GM12878 (cell line): ENCODE measurements at regions not wholly inside any gene's neighbourhood (a gene's known extent, or its start where the extent isn't known, plus 50 kb on each side); places are given as distances from the start of the nearest gene placed in this dataset.

Source experiments
- ATAC-seq: fragments of 200-7000 bp; cut with Tn5 transposase; 3 replicates; pipeline ENCODE4 v1.9.1; 2020; ENCODE audit warnings: mild to moderate bottlenecking, moderate library complexity
- BruUV-seq: library from RNA; stranded (reverse); fragments of 400-500 nt; replicated peaks from 2 replicates; lab custom pipeline; 2021; lab: Mats Ljungman, UMichigan
- CTCF ChIA-PET: fragments of 300-600 bp; sonication (Branson Sonifier 250); formaldehyde crosslinking; extraction: SDS; loops from one replicate; lab custom pipeline; 2021; ENCODE audit warnings: inconsistent platforms; lab: Yijun Ruan, JAX
- POLR2A ChIA-PET: fragments of 350-600 bp; formaldehyde crosslinking; extraction: SDS; loops from one replicate; lab custom pipeline; 2021; ENCODE audit warnings: inconsistent platforms; lab: Charles Lee
- RAD21 ChIA-PET: fragments of 300-600 bp; sonication (Branson Sonifier 250); formaldehyde crosslinking; loops from one replicate; lab custom pipeline; 2023; ENCODE audit warnings: antibody characterized with exemption; ENCODE audit not compliant: unreplicated experiment; lab: Charles Lee
- SMC1A ChIA-PET: fragments of 300-600 bp; sonication (Branson Sonifier 250); formaldehyde crosslinking; loops from one replicate; lab custom pipeline; 2023; ENCODE audit not compliant: unreplicated experiment, uncharacterized antibody; lab: Charles Lee
- DNase-seq: peaks from one replicate; pipeline ENCODE4 v3.0.0-alpha.2; 2011; ENCODE audit warnings: low read depth, low spot score
- FAIRE-seq: peaks from 3 replicates; lab custom pipeline; 2011; peaks lifted over from hg19 to GRCh38; lab: Jason Lieb, UNC
- H2AFZ ChIP-seq: 2 replicates; pipeline ENCODE4 v1.6.0; 2011; ENCODE audit warnings: low read depth, low read length, control low read depth; ENCODE audit not compliant: control insufficient read depth
- H3K27ac ChIP-seq: 2 replicates; pipeline ENCODE4 v1.5.1; 2011; ENCODE audit warnings: control low read depth; ENCODE audit not compliant: control insufficient read depth, insufficient read depth
- H3K27me3 ChIP-seq, 2 experiments: replicated peaks in 1 of 2; 2 replicates each; pipeline versions ENCODE4 v1.6.0 to v1.6.1; 2011; ENCODE audit warnings: low read length in 1 of 2; ENCODE audit not compliant: control insufficient read depth in 2 of 2, insufficient read depth in 2 of 2
- H3K36me3 ChIP-seq, 2 experiments: 2 replicates each; pipeline ENCODE4 v1.5.1; 2011; ENCODE audit warnings: low read length in 1 of 2; ENCODE audit not compliant: control insufficient read depth in 2 of 2, insufficient read depth in 2 of 2
- H3K4me1 ChIP-seq: 2 replicates; pipeline ENCODE4 v1.6.1; 2011; ENCODE audit warnings: mild to moderate bottlenecking, low read length, moderate library complexity, mixed read lengths; ENCODE audit not compliant: control insufficient read depth, insufficient read depth
- H3K4me2 ChIP-seq: 2 replicates; pipeline ENCODE4 v1.6.0; 2011; ENCODE audit warnings: control low read depth; ENCODE audit not compliant: control insufficient read depth, insufficient read depth
- H3K4me3 ChIP-seq: fragments of 200-600 bp; sonication (generic); 2 replicates; pipeline ENCODE4 v1.5.1; 2016
- H3K79me2 ChIP-seq: 2 replicates; pipeline ENCODE4 v1.6.0; 2011; ENCODE audit warnings: low read length; ENCODE audit not compliant: control insufficient read depth, insufficient read depth
- H3K9ac ChIP-seq: 2 replicates; pipeline ENCODE4 v1.8.0; 2011; ENCODE audit warnings: low read length, control low read depth, mixed read lengths; ENCODE audit not compliant: control insufficient read depth, insufficient read depth
- H3K9me3 ChIP-seq: replicated peaks from 3 replicates; pipeline ENCODE4 v1.5.1; 2011; ENCODE audit warnings: mild to moderate bottlenecking, low read length; ENCODE audit not compliant: control insufficient read depth, insufficient read depth
- H4K20me1 ChIP-seq: 2 replicates; pipeline ENCODE4 v1.6.0; 2011; ENCODE audit not compliant: control insufficient read depth, insufficient read depth
- CHD2 ChIP-seq: IDR thresholded peaks from 2 replicates; pipeline ENCODE4 v1.6.1; 2011; ENCODE audit warnings: low read depth, low read length, improper control_type of control experiment, borderline replicate concordance
- CREM ChIP-seq: IDR thresholded peaks from 2 replicates; pipeline ENCODE4 v1.6.1; 2014; ENCODE audit warnings: antibody characterized with exemption, low read depth
- MTA2 ChIP-seq: fragments of 450-650 bp; IDR thresholded peaks from 2 replicates; pipeline ENCODE4 v1.6.1; 2016; ENCODE audit warnings: low read depth, mild to moderate bottlenecking, moderate library complexity
- POLR2A ChIP-seq: IDR thresholded peaks from 2 replicates; pipeline ENCODE4 v1.6.1; 2011; ENCODE audit warnings: low read depth, mild to moderate bottlenecking, low read length
- RAD21 ChIP-seq: IDR thresholded peaks from 2 replicates; pipeline ENCODE4 v1.6.1; 2011; ENCODE audit warnings: mild to moderate bottlenecking, low read depth, low read length, moderate library complexity; ENCODE audit not compliant: insufficient read depth
- RUNX3 ChIP-seq: IDR thresholded peaks from 2 replicates; pipeline ENCODE4 v1.6.1; 2012; ENCODE audit warnings: low read length, inconsistent platforms
- SMAD5 ChIP-seq: IDR thresholded peaks from 2 replicates; pipeline ENCODE4 v1.6.1; 2016; ENCODE audit warnings: antibody characterized with exemption, low read depth
- SPI1 ChIP-seq: IDR thresholded peaks from 2 replicates; pipeline ENCODE4 v1.6.1; 2011; ENCODE audit warnings: low read depth, mild to moderate bottlenecking, low read length, moderate library complexity, borderline replicate concordance; ENCODE audit not compliant: insufficient read depth
- SREBF2 ChIP-seq: IDR thresholded peaks from 2 replicates; pipeline ENCODE4 v1.6.1; 2012; ENCODE audit warnings: mild to moderate bottlenecking, low read length
- TARDBP ChIP-seq: IDR thresholded peaks from 2 replicates; pipeline ENCODE4 v1.6.1; 2016; ENCODE audit warnings: borderline replicate concordance
- WGBS: methylation state at CpG from one replicate; pipeline ENCODE4 v1.1.6; 2016; ENCODE audit warnings: low lambda C conversion rate; ENCODE audit not compliant: insufficient replicate concordance, insufficient coverage; ENCODE audit errors: missing lambda C conversion rate; 5-methylcytosine and 5-hydroxymethylcytosine counted together
- in situ Hi-C: fragments of 300-500 bp; cut with MboI; formaldehyde crosslinking; loops from 9 replicates; pipeline ENCODE4 v1.14.3; 2018; ENCODE audit warnings: mixed read lengths
- intact Hi-C: fragments of 100-400 bp; cut with micrococcal nuclease; formaldehyde crosslinking; loops from one replicate; pipeline ENCODE4 v1.14.2; 2022; ENCODE audit not compliant: unreplicated experiment
- TF ChIP-seq, protein P1 (sequence below): fragments of 450-650 bp; IDR thresholded peaks from 2 replicates; pipeline ENCODE4 v1.6.1; 2017; ENCODE audit warnings: mild to moderate bottlenecking, moderate library complexity
- TF ChIP-seq, protein P2 (sequence below): fragments of 150-350 bp; IDR thresholded peaks from 2 replicates; pipeline ENCODE4 v1.6.1; 2016; ENCODE audit warnings: low read depth, low read length
- TF ChIP-seq, protein P3 (sequence below): fragments of 450-650 bp; formaldehyde crosslinking; IDR thresholded peaks from 2 replicates; pipeline ENCODE4 v1.4.0; 2022; ENCODE audit warnings: mild to moderate bottlenecking, moderate library complexity
- TF ChIP-seq, protein P4 (sequence below): IDR thresholded peaks from 2 replicates; pipeline ENCODE4 v1.6.1; 2011; ENCODE audit warnings: low read depth, mild to moderate bottlenecking, low read length, moderate library complexity, borderline replicate concordance; ENCODE audit errors: extremely low read depth

DNA sequence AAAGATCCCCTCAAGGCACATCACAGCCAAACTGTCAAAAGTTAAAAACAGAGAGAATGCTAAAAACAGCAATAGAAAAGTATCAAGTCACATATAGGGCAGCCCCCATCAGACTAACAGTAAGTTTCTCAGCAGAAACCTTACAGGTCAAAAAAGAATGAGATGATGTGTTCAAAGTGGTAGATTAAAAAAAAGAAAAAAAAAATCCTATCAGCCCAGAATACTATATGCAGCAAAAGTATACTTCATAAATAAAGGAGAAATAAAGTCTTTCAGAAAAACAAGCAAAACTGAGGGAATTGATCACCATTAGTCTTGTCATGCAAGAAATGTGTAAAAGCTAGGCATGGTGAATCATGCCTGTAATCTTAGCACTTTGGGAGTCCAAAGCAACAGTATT is 99.9 kb upstream of the RAD23B start (continued):
- TF ChIP-seq, protein P1, sequence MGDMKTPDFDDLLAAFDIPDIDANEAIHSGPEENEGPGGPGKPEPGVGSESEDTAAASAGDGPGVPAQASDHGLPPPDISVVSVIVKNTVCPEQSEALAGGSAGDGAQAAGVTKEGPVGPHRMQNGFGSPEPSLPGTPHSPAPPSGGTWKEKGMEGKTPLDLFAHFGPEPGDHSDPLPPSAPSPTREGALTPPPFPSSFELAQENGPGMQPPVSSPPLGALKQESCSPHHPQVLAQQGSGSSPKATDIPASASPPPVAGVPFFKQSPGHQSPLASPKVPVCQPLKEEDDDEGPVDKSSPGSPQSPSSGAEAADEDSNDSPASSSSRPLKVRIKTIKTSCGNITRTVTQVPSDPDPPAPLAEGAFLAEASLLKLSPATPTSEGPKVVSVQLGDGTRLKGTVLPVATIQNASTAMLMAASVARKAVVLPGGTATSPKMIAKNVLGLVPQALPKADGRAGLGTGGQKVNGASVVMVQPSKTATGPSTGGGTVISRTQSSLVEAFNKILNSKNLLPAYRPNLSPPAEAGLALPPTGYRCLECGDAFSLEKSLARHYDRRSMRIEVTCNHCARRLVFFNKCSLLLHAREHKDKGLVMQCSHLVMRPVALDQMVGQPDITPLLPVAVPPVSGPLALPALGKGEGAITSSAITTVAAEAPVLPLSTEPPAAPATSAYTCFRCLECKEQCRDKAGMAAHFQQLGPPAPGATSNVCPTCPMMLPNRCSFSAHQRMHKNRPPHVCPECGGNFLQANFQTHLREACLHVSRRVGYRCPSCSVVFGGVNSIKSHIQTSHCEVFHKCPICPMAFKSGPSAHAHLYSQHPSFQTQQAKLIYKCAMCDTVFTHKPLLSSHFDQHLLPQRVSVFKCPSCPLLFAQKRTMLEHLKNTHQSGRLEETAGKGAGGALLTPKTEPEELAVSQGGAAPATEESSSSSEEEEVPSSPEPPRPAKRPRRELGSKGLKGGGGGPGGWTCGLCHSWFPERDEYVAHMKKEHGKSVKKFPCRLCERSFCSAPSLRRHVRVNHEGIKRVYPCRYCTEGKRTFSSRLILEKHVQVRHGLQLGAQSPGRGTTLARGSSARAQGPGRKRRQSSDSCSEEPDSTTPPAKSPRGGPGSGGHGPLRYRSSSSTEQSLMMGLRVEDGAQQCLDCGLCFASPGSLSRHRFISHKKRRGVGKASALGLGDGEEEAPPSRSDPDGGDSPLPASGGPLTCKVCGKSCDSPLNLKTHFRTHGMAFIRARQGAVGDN: no peak
- TF ChIP-seq CREM (no peak), MTA2 (no peak), CHD2 (no peak), RAD21 (no peak), POLR2A (no peak), SPI1 (no peak), SREBF2 (no peak), TARDBP (no peak), SMAD5 (no peak)

DNA sequence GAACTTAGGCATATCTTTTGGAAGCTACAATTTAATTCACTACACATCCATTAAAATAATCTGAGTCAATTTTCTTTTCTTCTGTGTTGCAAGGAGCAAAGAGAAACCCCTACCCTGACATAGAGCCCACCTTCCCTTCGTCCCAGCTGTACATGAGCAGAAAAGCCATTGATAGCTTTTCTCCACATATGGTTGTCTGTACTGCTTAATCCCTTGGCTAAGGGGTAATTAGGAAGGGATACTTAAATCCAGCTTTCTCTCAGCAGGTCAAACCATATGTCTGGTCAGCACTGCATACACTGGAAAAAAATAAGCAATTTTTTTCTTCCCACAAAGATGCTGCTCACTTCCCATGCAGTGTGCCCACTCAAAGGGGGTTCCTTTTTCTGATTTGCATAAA is 94.7 kb upstream of the RAD23B start:
- CTCF ChIA-PET: interaction anchor here (1.7 kb wide), 1 partner anchor 153 kb away, joined by 6 read pairs; no protein-coding TSS in a partner anchor
- Histone ChIP-seq H4K20me1 (no peaks in the 10 kb centered on the region), H3K4me2 (no peak overlapping the region), H3K27ac (no peak overlapping the region), H3K9me3 (peaks cover 2% of the 10 kb centered on the region; the same call in 2 of the 3 replicates), H2AFZ (no peak overlapping the region), H3K36me3 (no peaks in the 10 kb centered on the region), H3K79me2 (no peaks in the 10 kb centered on the region), H3K27me3 (no peaks in the 10 kb centered on the region), H3K4me3 (no peak overlapping the region), H3K9ac (no peak overlapping the region), H3K4me1 (no peaks in the 10 kb centered on the region)
- BruUV-seq: no TSS peak
- FAIRE-seq (no peak), ATAC-seq (no peak), DNase-seq (no peak)
- RAD21 ChIA-PET: interaction anchor here (5.5 kb wide), 1 partner anchor 13 kb away, joined by 51 read pairs; no protein-coding TSS in a partner anchor
- POLR2A ChIA-PET: interaction anchor here (3.8 kb wide), 1 partner anchor 13 kb away, joined by 12 read pairs; no protein-coding TSS in a partner anchor
- intact Hi-C loops: no loop called here
- in situ Hi-C loops: no loop called here
- SMC1A ChIA-PET: interaction anchor here (0.6 to 11.0 kb wide), 3 partner anchors 11 to 109 kb away, joined by 3 to 119 read pairs (median 7); no protein-coding TSS in a partner anchor
- 0% methylated on average over 1 of the region's 1 CpG for WGBS
- TF ChIP-seq, protein P2, sequence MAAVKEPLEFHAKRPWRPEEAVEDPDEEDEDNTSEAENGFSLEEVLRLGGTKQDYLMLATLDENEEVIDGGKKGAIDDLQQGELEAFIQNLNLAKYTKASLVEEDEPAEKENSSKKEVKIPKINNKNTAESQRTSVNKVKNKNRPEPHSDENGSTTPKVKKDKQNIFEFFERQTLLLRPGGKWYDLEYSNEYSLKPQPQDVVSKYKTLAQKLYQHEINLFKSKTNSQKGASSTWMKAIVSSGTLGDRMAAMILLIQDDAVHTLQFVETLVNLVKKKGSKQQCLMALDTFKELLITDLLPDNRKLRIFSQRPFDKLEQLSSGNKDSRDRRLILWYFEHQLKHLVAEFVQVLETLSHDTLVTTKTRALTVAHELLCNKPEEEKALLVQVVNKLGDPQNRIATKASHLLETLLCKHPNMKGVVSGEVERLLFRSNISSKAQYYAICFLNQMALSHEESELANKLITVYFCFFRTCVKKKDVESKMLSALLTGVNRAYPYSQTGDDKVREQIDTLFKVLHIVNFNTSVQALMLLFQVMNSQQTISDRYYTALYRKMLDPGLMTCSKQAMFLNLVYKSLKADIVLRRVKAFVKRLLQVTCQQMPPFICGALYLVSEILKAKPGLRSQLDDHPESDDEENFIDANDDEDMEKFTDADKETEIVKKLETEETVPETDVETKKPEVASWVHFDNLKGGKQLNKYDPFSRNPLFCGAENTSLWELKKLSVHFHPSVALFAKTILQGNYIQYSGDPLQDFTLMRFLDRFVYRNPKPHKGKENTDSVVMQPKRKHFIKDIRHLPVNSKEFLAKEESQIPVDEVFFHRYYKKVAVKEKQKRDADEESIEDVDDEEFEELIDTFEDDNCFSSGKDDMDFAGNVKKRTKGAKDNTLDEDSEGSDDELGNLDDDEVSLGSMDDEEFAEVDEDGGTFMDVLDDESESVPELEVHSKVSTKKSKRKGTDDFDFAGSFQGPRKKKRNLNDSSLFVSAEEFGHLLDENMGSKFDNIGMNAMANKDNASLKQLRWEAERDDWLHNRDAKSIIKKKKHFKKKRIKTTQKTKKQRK: no peak
- TF ChIP-seq, protein P3, sequence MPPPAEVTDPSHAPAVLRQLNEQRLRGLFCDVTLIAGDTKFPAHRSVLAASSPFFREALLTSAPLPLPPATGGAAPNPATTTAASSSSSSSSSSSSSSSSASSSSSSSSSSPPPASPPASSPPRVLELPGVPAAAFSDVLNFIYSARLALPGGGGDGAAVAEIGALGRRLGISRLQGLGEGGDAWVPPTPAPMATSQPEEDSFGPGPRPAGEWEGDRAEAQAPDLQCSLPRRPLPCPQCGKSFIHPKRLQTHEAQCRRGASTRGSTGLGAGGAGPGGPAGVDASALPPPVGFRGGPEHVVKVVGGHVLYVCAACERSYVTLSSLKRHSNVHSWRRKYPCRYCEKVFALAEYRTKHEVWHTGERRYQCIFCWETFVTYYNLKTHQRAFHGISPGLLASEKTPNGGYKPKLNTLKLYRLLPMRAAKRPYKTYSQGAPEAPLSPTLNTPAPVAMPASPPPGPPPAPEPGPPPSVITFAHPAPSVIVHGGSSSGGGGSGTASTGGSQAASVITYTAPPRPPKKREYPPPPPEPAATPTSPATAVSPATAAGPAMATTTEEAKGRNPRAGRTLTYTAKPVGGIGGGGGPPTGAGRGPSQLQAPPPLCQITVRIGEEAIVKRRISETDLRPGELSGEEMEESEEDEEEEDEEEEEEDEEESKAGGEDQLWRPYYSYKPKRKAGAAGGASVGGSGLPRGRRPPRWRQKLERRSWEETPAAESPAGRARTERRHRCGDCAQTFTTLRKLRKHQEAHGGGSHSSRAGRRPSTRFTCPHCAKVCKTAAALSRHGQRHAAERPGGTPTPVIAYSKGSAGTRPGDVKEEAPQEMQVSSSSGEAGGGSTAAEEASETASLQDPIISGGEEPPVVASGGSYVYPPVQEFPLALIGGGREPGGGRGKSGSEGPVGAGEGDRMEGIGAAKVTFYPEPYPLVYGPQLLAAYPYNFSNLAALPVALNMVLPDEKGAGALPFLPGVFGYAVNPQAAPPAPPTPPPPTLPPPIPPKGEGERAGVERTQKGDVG (CRISPR knock-in tag): no peak
- TF ChIP-seq, protein P4, sequence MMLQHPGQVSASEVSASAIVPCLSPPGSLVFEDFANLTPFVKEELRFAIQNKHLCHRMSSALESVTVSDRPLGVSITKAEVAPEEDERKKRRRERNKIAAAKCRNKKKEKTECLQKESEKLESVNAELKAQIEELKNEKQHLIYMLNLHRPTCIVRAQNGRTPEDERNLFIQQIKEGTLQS: no peak
- no peak for TF ChIP-seq RUNX3
